GM12891 (cell line): ENCODE measurements at regions not wholly inside any gene's neighbourhood (a gene's known extent, or its start where the extent isn't known, plus 50 kb on each side); places are given as distances from the start of the nearest gene placed in this dataset.
"Not testable (repeated sequence)": the region's sequence is repeated elsewhere in the genome, so short reads cannot be mapped to it uniquely, and the experiment has no call there.

Source experiments
- DNase-seq: peaks from one replicate; pipeline ENCODE4 v3.0.0; 2011; ENCODE audit warnings: low spot score; ENCODE audit not compliant: insufficient read length
- FAIRE-seq: peaks from 2 replicates; lab custom pipeline; 2011; peaks lifted over from hg19 to GRCh38; lab: Jason Lieb, UNC
- PAX5 ChIP-seq: IDR thresholded peaks from 2 replicates; pipeline ENCODE4 v1.6.1; 2011; ENCODE audit warnings: low read length, moderate library complexity, mild to moderate bottlenecking; ENCODE audit not compliant: insufficient read depth, severe bottlenecking
- POLR2A ChIP-seq: IDR thresholded peaks from 2 replicates; pipeline ENCODE4 v1.6.1; 2011; ENCODE audit warnings: low read depth, low read length, control low read depth
- POLR2AphosphoS5 ChIP-seq: IDR thresholded peaks from 2 replicates; pipeline ENCODE4 v1.6.1; 2011; ENCODE audit warnings: low read depth, low read length, control low read depth
- POU2F2 ChIP-seq: IDR thresholded peaks from 2 replicates; pipeline ENCODE4 v1.6.1; 2011; ENCODE audit warnings: low read depth, mild to moderate bottlenecking, control low read depth, low read length, moderate library complexity
- SPI1 ChIP-seq: IDR thresholded peaks from 2 replicates; pipeline ENCODE4 v1.6.1; 2011; ENCODE audit warnings: low read depth, low read length, control low read depth
- TAF1 ChIP-seq: IDR thresholded peaks from 2 replicates; pipeline ENCODE4 v1.6.1; 2011; ENCODE audit warnings: low read depth, low read length, control low read depth

GRCh38 chr22:22372086-22372485 lies 127.5 kb downstream of the VPREB1 start:
- no peak for DNase-seq
- no peak for TF ChIP-seq POLR2A
- no peak for FAIRE-seq

DNA sequence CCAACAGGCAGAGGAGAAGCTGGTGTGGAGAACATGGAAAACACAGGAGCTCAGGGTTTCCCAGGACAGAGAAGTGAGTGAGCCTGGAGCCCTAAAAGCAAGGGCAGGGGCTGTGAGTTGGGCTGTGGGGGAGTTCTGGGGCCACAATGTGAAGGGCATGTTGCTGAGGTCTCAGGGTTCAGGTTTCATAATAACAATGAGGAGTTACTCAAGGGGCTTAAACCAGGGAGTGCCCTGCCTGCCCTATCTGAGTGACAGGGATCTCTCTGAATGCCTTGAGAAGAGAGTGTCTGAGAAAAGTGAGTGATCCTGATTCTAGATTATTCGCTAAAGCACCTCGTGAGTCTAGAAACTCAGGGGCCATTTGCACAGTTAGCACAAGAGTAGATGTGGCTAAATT lies 129.6 kb downstream of the VPREB1 start:
- TF ChIP-seq PAX5 (no peak), SPI1 (no peak)
- no peak for FAIRE-seq
- no peak for DNase-seq

DNA sequence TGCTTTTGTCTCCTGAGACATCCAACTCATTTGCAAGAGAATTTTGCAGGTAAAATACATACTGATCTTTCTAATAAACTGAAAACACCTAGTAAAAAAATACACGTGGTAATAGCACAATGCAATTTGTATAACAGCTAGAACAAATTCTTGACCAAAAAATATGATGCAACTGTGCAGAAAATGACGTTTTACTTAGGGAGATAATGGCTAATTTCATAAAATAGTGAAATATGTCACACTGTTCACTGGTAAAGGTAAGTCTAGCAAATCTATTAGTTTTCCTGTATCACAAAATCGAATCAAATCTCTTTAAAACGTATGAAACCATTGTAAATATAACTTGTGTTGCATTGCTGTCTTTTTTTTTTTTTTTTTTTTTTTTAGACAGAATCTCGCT lies 130.0 kb downstream of the VPREB1 start:
- TF ChIP-seq POLR2A (no peak), POLR2AphosphoS5 (no peak), PAX5 (no peak), POU2F2 (no peak), SPI1 (no peak), TAF1 (no peak)
- DNase-seq (no peak), FAIRE-seq (no peak)

GRCh38 chr22:22375576-22376351 lies 131.2 kb downstream of the VPREB1 start:
- TF ChIP-seq TAF1 (no peak), POLR2A (no peak), PAX5 (no peak), POLR2AphosphoS5 (no peak), POU2F2 (no peak), SPI1 (no peak)
- DNase-seq (no peak), FAIRE-seq (no peak)

DNA sequence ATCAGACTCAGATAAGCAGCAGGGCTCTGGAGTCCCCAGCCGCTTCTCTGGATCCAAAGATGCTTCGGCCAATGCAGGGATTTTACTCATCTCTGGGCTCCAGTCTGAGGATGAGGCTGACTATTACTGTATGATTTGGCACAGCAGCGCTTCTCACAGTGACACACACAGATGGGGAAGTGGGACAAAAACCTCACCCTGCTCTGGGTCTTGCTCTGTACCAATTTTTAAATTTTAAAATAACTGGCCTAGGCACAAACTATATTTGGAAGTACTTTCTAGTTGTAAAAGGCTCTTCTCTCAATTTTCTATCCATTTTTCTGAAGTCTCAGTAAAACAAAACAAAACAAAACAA lies 131.7 kb downstream of the VPREB1 start:
- FAIRE-seq, result no peak
- TF ChIP-seq SPI1 (peak; percentile 71), PAX5 (no peak)
- no peak for DNase-seq

DNA sequence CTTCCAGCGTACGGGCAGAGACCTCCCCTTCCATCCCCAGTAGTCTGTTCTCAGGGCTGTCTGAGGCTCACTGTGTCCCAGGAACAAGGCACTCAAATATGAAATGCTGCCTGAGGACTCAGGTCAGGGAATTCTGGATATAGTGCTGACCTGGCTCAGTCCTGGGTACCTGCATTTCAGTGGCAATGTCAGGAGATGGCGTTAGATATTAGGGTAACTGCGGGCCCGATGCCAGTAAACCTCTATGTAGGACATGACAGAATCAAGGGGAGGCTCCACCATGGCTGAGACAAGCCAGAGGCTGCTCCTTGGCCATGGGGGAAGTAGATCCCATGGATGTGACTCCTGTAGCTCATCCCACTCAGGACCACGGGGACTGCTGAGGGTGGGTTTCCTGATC lies 131.7 kb downstream of the ZNF280B start:
- not testable (repeated sequence) for DNase-seq, FAIRE-seq

- TF ChIP-seq TAF1, result no peak
- TF ChIP-seq POLR2AphosphoS5, result no peak
- TF ChIP-seq POU2F2, result no peak
- no peak for TF ChIP-seq SPI1
- no peak for TF ChIP-seq PAX5
- TF ChIP-seq POLR2A, result no peak
- FAIRE-seq, result no peak
- DNase-seq, result no peak
Observed at GRCh38 chr22:22377335-22377734, 131.2 kb downstream of the ZNF280B start.

DNA sequence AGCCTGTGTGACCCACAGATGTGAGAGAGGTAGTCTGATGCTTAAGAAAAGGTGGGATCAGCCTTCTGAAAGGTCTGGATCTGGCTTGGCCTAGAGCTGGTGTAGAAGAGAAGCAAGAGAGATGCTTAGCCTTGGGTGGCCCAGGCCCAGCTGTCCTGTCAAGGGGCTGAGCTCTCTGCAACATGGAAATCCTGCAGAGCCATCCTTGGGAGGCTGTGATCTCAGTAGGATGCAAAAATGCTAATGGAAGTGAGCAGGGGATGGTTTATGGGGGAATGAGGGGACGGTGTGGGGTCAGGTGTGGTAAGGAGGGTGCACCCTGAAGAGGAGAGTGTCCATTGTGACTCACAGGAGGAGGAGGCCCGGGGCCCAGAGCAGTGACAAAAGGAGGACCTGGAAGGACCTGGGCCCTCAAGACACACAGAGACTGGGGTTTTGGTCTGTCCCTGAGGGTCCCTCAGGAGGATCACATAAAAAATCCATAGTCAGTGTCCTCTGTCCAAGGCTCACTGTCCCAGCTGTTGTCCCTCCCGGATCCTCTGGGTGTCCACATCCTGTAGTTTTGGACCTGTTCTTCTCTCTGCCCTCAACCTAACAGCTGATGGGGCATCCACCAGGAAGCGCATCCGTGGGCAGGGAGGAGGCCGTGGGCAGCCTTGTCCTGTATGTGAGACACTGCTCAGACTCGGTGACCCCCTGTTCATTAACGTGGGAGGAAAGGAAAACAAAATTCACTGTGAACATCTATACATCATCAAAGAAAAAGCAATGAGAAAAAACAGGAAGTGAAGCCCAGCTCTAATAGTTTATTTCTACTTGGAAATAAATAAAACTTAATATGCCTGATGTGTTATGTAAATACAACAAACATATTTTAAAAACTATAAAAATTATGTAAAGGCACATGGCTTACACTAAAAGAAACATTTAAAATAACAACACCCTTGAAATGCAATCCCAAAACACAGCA lies 129.8 kb downstream of the ZNF280B start:
- DNase-seq (no peak), FAIRE-seq (no peak)
- TF ChIP-seq SPI1 (peak; percentile 64), PAX5 (no peak), TAF1 (no peak)

DNA sequence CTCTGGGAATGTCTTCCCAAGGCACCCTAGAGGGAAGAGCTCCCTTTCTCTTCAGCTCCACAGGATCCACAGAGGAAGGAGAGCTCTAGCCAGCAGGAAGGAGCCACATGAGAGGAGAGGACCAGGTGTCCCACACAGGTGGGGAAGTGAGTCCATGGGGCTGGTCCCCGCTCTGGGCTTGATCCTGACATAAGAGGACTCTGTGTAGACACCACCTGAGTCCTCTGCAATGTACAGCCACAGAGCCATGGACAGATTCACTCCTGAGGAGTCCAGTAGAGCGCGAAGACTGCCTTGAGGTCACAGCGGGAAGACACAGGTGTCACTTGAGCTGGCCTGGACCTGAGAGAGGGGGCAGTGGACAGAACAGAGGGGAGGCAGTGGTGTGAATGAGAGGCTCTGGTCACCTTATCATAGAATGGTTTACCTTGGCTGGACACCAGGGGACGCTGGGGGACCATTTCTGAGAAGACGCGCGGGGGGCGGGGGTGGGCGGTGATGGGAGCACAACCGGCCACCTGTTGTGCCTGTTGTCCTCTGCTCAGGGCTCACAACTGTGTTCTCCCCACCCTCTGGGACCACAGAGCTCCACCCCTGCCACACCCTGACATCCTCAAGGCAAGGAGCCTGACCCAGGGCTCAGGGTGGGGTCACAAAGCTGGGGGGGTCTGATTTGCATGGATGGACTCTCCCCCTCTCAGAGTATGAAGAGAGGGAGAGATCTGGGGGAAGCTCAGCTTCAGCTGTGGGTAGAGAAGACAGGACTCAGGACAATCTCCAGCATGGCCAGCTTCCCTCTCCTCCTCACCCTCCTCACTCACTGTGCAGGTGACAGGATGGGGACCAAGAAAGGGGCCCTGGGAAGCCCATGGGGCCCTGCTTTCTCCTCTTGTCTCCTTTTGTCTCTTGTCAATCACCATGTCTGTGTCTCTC lies 128.2 kb downstream of the ZNF280B start:
- TF ChIP-seq SPI1, result no peak
- TF ChIP-seq PAX5, result no peak
- no peak for TF ChIP-seq POU2F2
- no peak for TF ChIP-seq TAF1
- TF ChIP-seq POLR2AphosphoS5, result no peak
- TF ChIP-seq POLR2A, result no peak
- peak; percentile 86 for FAIRE-seq
- DNase-seq, result peak; percentile 37

GRCh38 chr22:22381292-22381691 lies 127.2 kb downstream of the ZNF280B start:
- FAIRE-seq, DNase-seq: not testable (repeated sequence)
- peak; percentile 24; the same call in 1 of the 2 replicates for TF ChIP-seq SPI1
